ENCODE measurements at regions not wholly inside any gene's neighbourhood (a gene's known extent, or its start where the extent isn't known, plus 50 kb on each side); places are given as distances from the start of the nearest gene placed in this dataset.

DNA sequence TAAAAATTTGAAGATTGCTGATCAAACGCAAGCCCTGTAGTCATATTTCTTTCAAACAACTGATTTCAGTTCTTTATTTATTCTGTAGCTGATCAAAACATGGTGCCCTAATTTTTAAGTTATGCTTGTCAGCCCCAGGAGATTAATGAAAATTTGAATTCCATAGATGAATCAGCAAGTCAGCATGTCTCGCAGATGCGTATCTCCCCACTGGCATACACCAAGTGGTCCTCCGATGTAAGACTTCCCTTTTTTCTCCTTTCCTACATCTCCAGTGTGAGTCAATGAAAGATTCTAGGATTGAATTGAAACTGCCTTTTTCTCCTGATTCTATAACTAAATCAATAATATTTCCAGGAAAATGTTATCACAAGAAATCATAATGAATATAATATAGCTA is 539.6 kb upstream of the NOX3 start:
- H3K4me1 Mint-ChIP-seq: peaks cover 2% of the 10 kb centered on the region
- no peaks in the 10 kb centered on the region for H3K9me3 Mint-ChIP-seq
- no peaks in the 10 kb centered on the region for H3K79me2 ChIP-seq (ENCODE audit: low read depth)
- no peaks in the 10 kb centered on the region for H3F3A ChIP-seq (ENCODE audit: low read depth)
- DNase-seq (ENCODE audit: low spot score): no peak
- peaks cover 10% of the 10 kb centered on the region for H3K4me1 ChIP-seq
- no peak overlapping the region for H3K27ac ChIP-seq
- H3K9ac ChIP-seq: no peak overlapping the region
- no peak overlapping the region for H3K4me3 ChIP-seq
- H3K4me3 Mint-ChIP-seq: no peak overlapping the region
- H3K36me3 Mint-ChIP-seq: no peaks in the 10 kb centered on the region
- TF ChIP-seq EZH2phosphoT487 (IDR thresholded peaks at IDR 0.05) (no peak), EZH2 (IDR thresholded peaks at IDR 0.05) (no peak), CTCF (IDR thresholded peaks at IDR 0.05) (no peak)
- H3K9me3 ChIP-seq (ENCODE audit: low read depth): no peaks in the 10 kb centered on the region
- H3K36me3 ChIP-seq: no peaks in the 10 kb centered on the region
- H2AFZ ChIP-seq (replicated peaks): no peak overlapping the region
- H3K27me3 ChIP-seq: no peaks in the 10 kb centered on the region
- no peak overlapping the region for H3K4me2 ChIP-seq
- H3K27ac Mint-ChIP-seq: no peak overlapping the region
- H4K20me1 ChIP-seq (ENCODE audit: low read depth): no peaks in the 10 kb centered on the region
- H3K27me3 Mint-ChIP-seq (ENCODE audit: insufficient read depth, low read depth): peaks cover 3% of the 10 kb centered on the region

GRCh38 chr6:155994086-155994485 is 538.4 kb upstream of the NOX3 start:
- Mint-ChIP-seq H3K36me3 (no peaks in the 10 kb centered on the region), H3K27me3 (ENCODE audit: insufficient read depth, low read depth) (peaks cover 2% of the 10 kb centered on the region)

GRCh38 chr6:155993240-155993639 is 537.6 kb upstream of the NOX3 start:
- no peak overlapping the region for H3K4me3 ChIP-seq
- DNase-seq (ENCODE audit: low spot score): no peak
- H3F3A ChIP-seq (ENCODE audit: low read depth): no peaks in the 10 kb centered on the region
- H3K4me1 ChIP-seq: peaks cover 10% of the 10 kb centered on the region
- H3K4me2 ChIP-seq: no peak overlapping the region
- no peaks in the 10 kb centered on the region for H4K20me1 ChIP-seq (ENCODE audit: low read depth)
- peaks cover 2% of the 10 kb centered on the region for H3K4me1 Mint-ChIP-seq
- no peaks in the 10 kb centered on the region for H3K36me3 ChIP-seq
- H3K27me3 Mint-ChIP-seq (ENCODE audit: insufficient read depth, low read depth): no peaks in the 10 kb centered on the region
- H2AFZ ChIP-seq (replicated peaks): peak overlapping the region; percentile 90
- peak overlapping the region; percentile 58 for H3K27ac Mint-ChIP-seq
- no peaks in the 10 kb centered on the region for H3K27me3 ChIP-seq
- no peak overlapping the region for H3K9ac ChIP-seq
- H3K4me3 Mint-ChIP-seq: no peak overlapping the region
- TF ChIP-seq EZH2 (IDR thresholded peaks at IDR 0.05) (no peak), EZH2phosphoT487 (IDR thresholded peaks at IDR 0.05) (no peak), CTCF (IDR thresholded peaks at IDR 0.05) (no peak)
- H3K36me3 Mint-ChIP-seq: no peaks in the 10 kb centered on the region
- H3K79me2 ChIP-seq (ENCODE audit: low read depth): no peaks in the 10 kb centered on the region
- no peaks in the 10 kb centered on the region for H3K9me3 Mint-ChIP-seq
- no peaks in the 10 kb centered on the region for H3K9me3 ChIP-seq (ENCODE audit: low read depth)
- H3K27ac ChIP-seq: no peak overlapping the region

More at GRCh38 chr6:155994086-155994485, 538.4 kb upstream of the NOX3 start:
- H4K20me1 ChIP-seq (ENCODE audit: low read depth): no peaks in the 10 kb centered on the region
- peaks cover 2% of the 10 kb centered on the region for H3K4me1 Mint-ChIP-seq
- no peaks in the 10 kb centered on the region for H3K27me3 ChIP-seq
- no peak overlapping the region for H3K4me3 ChIP-seq
- no peaks in the 10 kb centered on the region for H3K9me3 Mint-ChIP-seq
- peaks cover 10% of the 10 kb centered on the region for H3K4me1 ChIP-seq
- no peak overlapping the region for H3K27ac Mint-ChIP-seq
- H3K36me3 ChIP-seq: no peaks in the 10 kb centered on the region
- H3K79me2 ChIP-seq (ENCODE audit: low read depth): no peaks in the 10 kb centered on the region
- H2AFZ ChIP-seq (replicated peaks): peak overlapping the region; percentile 90
- H3K9ac ChIP-seq: no peak overlapping the region
- DNase-seq (ENCODE audit: low spot score): no peak
- no peak overlapping the region for H3K4me3 Mint-ChIP-seq
- no peaks in the 10 kb centered on the region for H3K9me3 ChIP-seq (ENCODE audit: low read depth)
- no peak overlapping the region for H3K4me2 ChIP-seq
- H3F3A ChIP-seq (ENCODE audit: low read depth): no peaks in the 10 kb centered on the region
- no peak overlapping the region for H3K27ac ChIP-seq
- TF ChIP-seq CTCF (IDR thresholded peaks at IDR 0.05) (no peak), EZH2phosphoT487 (IDR thresholded peaks at IDR 0.05) (no peak), EZH2 (IDR thresholded peaks at IDR 0.05) (no peak)

Measured in neural progenitor cell (in vitro differentiated cells).